K562 (cell line): ENCODE measurements at regions not wholly inside any gene's neighbourhood (a gene's known extent, or its start where the extent isn't known, plus 50 kb on each side); places are given as distances from the start of the nearest gene placed in this dataset.

Experiments used
- ATAC-seq: fragments of 200-7000 bp; cut with Tn5 transposase; 3 replicates; pipeline ENCODE4 v1.9.1; 2020; ENCODE audit warnings: moderate library complexity
- BruUV-seq: library from RNA; stranded (reverse); fragments of 400-500 nt; replicated peaks from 2 replicates; lab custom pipeline; 2021; lab: Mats Ljungman, UMichigan
- CTCF ChIA-PET: fragments of 300-600 bp; formaldehyde crosslinking; extraction: SDS; loops from one replicate; lab custom pipeline; 2021; ENCODE audit warnings: low intra/inter-chr PET ratio; lab: Yijun Ruan, JAX
- POLR2A ChIA-PET: fragments of 300-600, 350-650 bp; sonication (Branson Sonifier 250); formaldehyde crosslinking; extraction: SDS; loops from one replicate; lab custom pipeline; 2021; ENCODE audit warnings: antibody characterized with exemption, inconsistent platforms; lab: Yijun Ruan, JAX
- DNase-seq, 4 experiments: peaks; one replicate each; pipeline versions ENCODE4 v3.0.0 to v3.0.0-alpha.2; 2011 to 2018; ENCODE audit warnings: low spot score in 3 of 4, mixed read lengths in 3 of 4; ENCODE audit errors: extremely low read depth in 1 of 4
- FAIRE-seq: peaks from 2 replicates; lab custom pipeline; 2011; peaks lifted over from hg19 to GRCh38; lab: Jason Lieb, UNC
- H2AFZ ChIP-seq: 2 replicates; pipeline ENCODE4 v1.6.0; 2011; ENCODE audit warnings: low read depth, low read length, control low read depth, inconsistent platforms
- H3K27ac ChIP-seq: fragments of 200-600 bp; 3 replicates; pipeline ENCODE4 v1.8.0; 2011; ENCODE audit warnings: low read depth, mild to moderate bottlenecking, control low read depth, inconsistent platforms, low read length, moderate library complexity, mixed read lengths; ENCODE audit errors: extremely low read depth
- H3K27me3 ChIP-seq, 2 experiments: fragments of 300-600 bp in 1 of 2; 2 replicates in 1 of 2; 3 replicates in 1 of 2; pipeline versions ENCODE4 v1.6.0 to v1.8.0; 2011; ENCODE audit warnings: inconsistent platforms in 2 of 2, low read length in 2 of 2, mild to moderate bottlenecking in 1 of 2, mixed read lengths in 1 of 2, moderate library complexity in 1 of 2; ENCODE audit not compliant: control insufficient read depth in 2 of 2, insufficient read depth in 2 of 2
- H3K36me3 ChIP-seq: fragments of 300-600 bp; 3 replicates; pipeline ENCODE4 v1.8.0; 2011; ENCODE audit warnings: mild to moderate bottlenecking, low read length, inconsistent platforms; ENCODE audit not compliant: control insufficient read depth, insufficient read depth
- H3K4me1 ChIP-seq, 2 experiments: fragments of 200-600 bp in 1 of 2; replicated peaks in 1 of 2; 2 replicates in 1 of 2; 3 replicates in 1 of 2; pipeline versions ENCODE4 v1.5.1 to v1.8.0; 2011; ENCODE audit warnings: inconsistent platforms in 2 of 2, low read length in 2 of 2, mild to moderate bottlenecking in 1 of 2, mixed read lengths in 1 of 2, moderate library complexity in 1 of 2; ENCODE audit not compliant: control insufficient read depth in 2 of 2, insufficient read depth in 2 of 2
- H3K4me2 ChIP-seq: 2 replicates; pipeline ENCODE4 v1.6.1; 2011; ENCODE audit warnings: low read length, control low read depth, inconsistent platforms, mixed read lengths; ENCODE audit not compliant: insufficient read depth
- H3K4me3 ChIP-seq: fragments of 200-600 bp; sonication (generic), shearing (Covaris generic); 2 replicates; pipeline ENCODE4 v1.5.1; 2016; ENCODE audit warnings: control low read depth, inconsistent platforms
- H3K79me2 ChIP-seq: fragments of 200-600 bp; 3 replicates; pipeline ENCODE4 v1.8.0; 2011; ENCODE audit warnings: low read length, inconsistent platforms; ENCODE audit not compliant: control insufficient read depth, insufficient read depth
- H3K9ac ChIP-seq, 2 experiments: 2 replicates each; pipeline versions ENCODE4 v1.6.0 to v1.6.1; 2011; ENCODE audit warnings: low read depth in 2 of 2, low read length in 2 of 2, control low read depth in 1 of 2, inconsistent platforms in 1 of 2, mild to moderate bottlenecking in 1 of 2, mixed read lengths in 1 of 2; ENCODE audit not compliant: insufficient read depth in 1 of 2
- H3K9me1 ChIP-seq: one replicate; pipeline ENCODE4 v1.6.0; 2011; ENCODE audit warnings: inconsistent platforms, mild to moderate bottlenecking, low read length, moderate library complexity; ENCODE audit not compliant: control insufficient read depth, insufficient read depth
- H3K9me3 ChIP-seq: replicated peaks from 2 replicates; pipeline ENCODE4 v1.5.1; 2011; ENCODE audit warnings: low read depth, low read length, inconsistent platforms; ENCODE audit not compliant: control insufficient read depth, insufficient read depth
- H4K20me1 ChIP-seq: replicated peaks from 2 replicates; pipeline ENCODE4 v1.6.1; 2011; ENCODE audit warnings: low read length, inconsistent platforms, mixed read lengths; ENCODE audit not compliant: control insufficient read depth, insufficient read depth
- CCAR2 ChIP-seq: fragments of 200-400 bp; formaldehyde crosslinking; IDR thresholded peaks from 2 replicates; pipeline ENCODE4 v1.6.1; 2017; ENCODE audit warnings: mild to moderate bottlenecking, low read depth, low read length
- CEBPG ChIP-seq, 3 experiments: fragments of 200-800 bp in 1 of 3; sonication (Bioruptor generic) in 1 of 3; sonication (generic) in 1 of 3; formaldehyde crosslinking in 1 of 3; IDR thresholded peaks in 2 of 3; conservative IDR thresholded peaks in 1 of 3; 2 replicates each; pipeline versions ENCODE4 v1.6.1 to v1.8.0; 2016 to 2022; ENCODE audit warnings: missing compliant biosample characterization in 2 of 3, missing genetic modification characterization in 2 of 3, mild to moderate bottlenecking in 1 of 3, missing genetic modification reagents in 1 of 3
- DIDO1 ChIP-seq: fragments of 450-650 bp; IDR thresholded peaks from 2 replicates; pipeline ENCODE4 v1.6.1; 2016; ENCODE audit warnings: low read depth, missing biosample characterization, missing genetic modification characterization
- ESRRA ChIP-seq: fragments of 450-650 bp; IDR thresholded peaks from 2 replicates; pipeline ENCODE4 v1.6.1; 2014; ENCODE audit warnings: low read depth, mild to moderate bottlenecking, moderate library complexity, borderline replicate concordance
- KDM5B ChIP-seq: fragments of 200-600 bp; sonication (generic); IDR thresholded peaks from 2 replicates; pipeline ENCODE4 v1.6.1; 2012; ENCODE audit warnings: low read depth, mild to moderate bottlenecking, moderate library complexity, low read length, control low read depth, inconsistent platforms; ENCODE audit not compliant: insufficient replicate concordance
- PHB ChIP-seq: fragments of 250-450 bp; sonication (Bioruptor Pico); IDR thresholded peaks from 2 replicates; pipeline ENCODE4 v1.5.0; 2021
- RFX7 ChIP-seq: fragments of 250-450 bp; sonication (Bioruptor Pico); IDR thresholded peaks from 2 replicates; pipeline ENCODE4 v1.5.1; 2021; ENCODE audit warnings: mild to moderate bottlenecking
- SMAD1 ChIP-seq: fragments of 150-350 bp; IDR thresholded peaks from 2 replicates; pipeline ENCODE4 v1.6.1; 2014; ENCODE audit warnings: low read length, low read depth; ENCODE audit not compliant: partially characterized antibody
- TCF3 ChIP-seq: sonication (generic); formaldehyde crosslinking; IDR thresholded peaks from 2 replicates; pipeline ENCODE4 v1.4.0; 2020; ENCODE audit warnings: mild to moderate bottlenecking, missing genetic modification reagents
- ZNF668 ChIP-seq: fragments of 250-450 bp; sonication (Bioruptor Pico); IDR thresholded peaks from 2 replicates; pipeline ENCODE4 v1.8.0; 2022; ENCODE audit warnings: mild to moderate bottlenecking, inconsistent platforms
- WGBS: fragments of 100-300 bp; shearing (Covaris generic); methylation state at CpG from one replicate; pipeline ENCODE4 v1.1.6; 2016; ENCODE audit warnings: low coverage, mixed read lengths; ENCODE audit not compliant: insufficient coverage; ENCODE audit errors: missing lambda C conversion rate; 5-methylcytosine and 5-hydroxymethylcytosine counted together
- in situ Hi-C: fragments of 300-500 bp; cut with MboI; formaldehyde crosslinking; loops from 4 replicates; pipeline ENCODE4 v1.15.0; 2018; ENCODE audit warnings: inconsistent platforms, mixed read lengths
- intact Hi-C: fragments of 100-400 bp; cut with micrococcal nuclease; formaldehyde crosslinking; loops from 2 replicates; pipeline ENCODE4 v1.14.2; 2022
- TF ChIP-seq, protein P1 (sequence below), 2 experiments: IDR thresholded peaks in 1 of 2; conservative IDR thresholded peaks in 1 of 2; 2 replicates each; pipeline ENCODE4 v1.6.1; 2016; ENCODE audit warnings: low read depth in 2 of 2, mild to moderate bottlenecking in 1 of 2, missing compliant biosample characterization in 1 of 2, missing genetic modification characterization in 1 of 2, moderate library complexity in 1 of 2
- TF ChIP-seq, protein P2 (sequence below): sonication (generic); formaldehyde crosslinking; IDR thresholded peaks from 2 replicates; pipeline ENCODE4 v1.8.1; 2023; ENCODE audit warnings: mild to moderate bottlenecking, missing genetic modification reagents

DNA sequence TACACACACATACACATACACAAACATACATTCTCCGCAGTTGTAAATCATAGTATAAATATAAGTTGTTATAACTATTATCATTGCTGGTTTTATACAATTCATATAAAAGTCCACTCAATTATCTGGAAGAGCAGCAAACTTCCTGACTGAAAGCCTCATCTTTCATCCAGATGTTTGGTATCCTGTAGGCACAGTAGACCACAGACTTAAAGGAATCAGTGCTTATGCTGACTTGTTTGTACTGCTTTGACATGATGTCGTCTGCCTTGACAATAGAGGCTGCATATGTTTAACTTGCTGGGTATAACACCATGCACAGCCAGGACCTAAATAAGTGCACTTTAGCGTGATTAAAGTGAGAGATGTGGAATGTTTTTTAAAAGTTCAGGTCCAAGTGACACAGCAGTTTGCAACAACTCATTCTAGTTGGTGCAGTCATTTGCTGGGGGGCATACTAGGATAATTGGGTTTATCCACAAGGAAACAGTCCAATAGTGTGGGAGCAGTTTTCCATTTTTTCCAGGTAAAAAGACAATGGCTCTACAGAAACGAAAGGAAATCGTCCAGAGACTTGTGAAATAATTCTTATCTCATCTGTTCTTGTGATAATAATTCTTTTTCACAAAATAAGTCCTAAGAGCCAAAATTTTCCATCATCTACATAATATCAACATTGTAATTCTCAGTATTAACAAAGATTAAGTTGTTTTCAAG lies 110.3 kb upstream of the TSPAN2 start:
- no peaks in the 10 kb centered on the region for H3K4me1 ChIP-seq
- no peaks in the 10 kb centered on the region for H3K36me3 ChIP-seq
- peaks cover 4 to 7% of the 10 kb centered on the region in 2 experiments; a peak in 2 of 5 replicates for H3K27me3 ChIP-seq
- 0% methylated on average over 5 of the region's 5 CpGs for WGBS
- no peak overlapping the region for H3K9ac ChIP-seq
- no peak overlapping the region for H3K27ac ChIP-seq
- intact Hi-C loops = no loop called here
- no peak overlapping the region for H3K4me3 ChIP-seq
- no peak for DNase-seq
- in situ Hi-C loops = no loop called here
- ChIA-PET CTCF (no interaction called here), POLR2A (no interaction called here)
- no peak for FAIRE-seq
- no peaks in the 10 kb centered on the region for H3K9me1 ChIP-seq
- no peaks in the 10 kb centered on the region for H4K20me1 ChIP-seq
- no peak for ATAC-seq
- H3K4me2 ChIP-seq = no peak overlapping the region
- H3K9me3 ChIP-seq = no peaks in the 10 kb centered on the region
- no peak overlapping the region for H2AFZ ChIP-seq
- H3K79me2 ChIP-seq = no peaks in the 10 kb centered on the region
- BruUV-seq = no TSS peak
- TF ChIP-seq ZNF668 (CRISPR knock-in tag) (no peak), CCAR2 (no peak), KDM5B (no peak), ESRRA (no peak), DIDO1 (tag) (no peak), CEBPG (CRISPR knock-in tag; IDR thresholded peaks at IDR 0.05) (no peak), CEBPG (tag; conservative IDR thresholded peaks at IDR 0.05 in 1 of 2, IDR thresholded peaks at IDR 0.05 in 1 of 2) (no peak), TCF3 (CRISPR knock-in tag) (no peak), SMAD1 (no peak), RFX7 (CRISPR knock-in tag) (no peak), PHB (CRISPR knock-in tag) (no peak)
- TF ChIP-seq, protein P1, sequence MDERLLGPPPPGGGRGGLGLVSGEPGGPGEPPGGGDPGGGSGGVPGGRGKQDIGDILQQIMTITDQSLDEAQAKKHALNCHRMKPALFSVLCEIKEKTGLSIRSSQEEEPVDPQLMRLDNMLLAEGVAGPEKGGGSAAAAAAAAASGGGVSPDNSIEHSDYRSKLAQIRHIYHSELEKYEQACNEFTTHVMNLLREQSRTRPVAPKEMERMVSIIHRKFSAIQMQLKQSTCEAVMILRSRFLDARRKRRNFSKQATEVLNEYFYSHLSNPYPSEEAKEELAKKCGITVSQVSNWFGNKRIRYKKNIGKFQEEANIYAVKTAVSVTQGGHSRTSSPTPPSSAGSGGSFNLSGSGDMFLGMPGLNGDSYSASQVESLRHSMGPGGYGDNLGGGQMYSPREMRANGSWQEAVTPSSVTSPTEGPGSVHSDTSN (CRISPR knock-in tag; IDR thresholded peaks at IDR 0.05; ENCODE audit: low read depth) = no peak
- TF ChIP-seq, protein P1 (tag; conservative IDR thresholded peaks at IDR 0.05; ENCODE audit: low read depth) = no peak
- TF ChIP-seq, protein P2, sequence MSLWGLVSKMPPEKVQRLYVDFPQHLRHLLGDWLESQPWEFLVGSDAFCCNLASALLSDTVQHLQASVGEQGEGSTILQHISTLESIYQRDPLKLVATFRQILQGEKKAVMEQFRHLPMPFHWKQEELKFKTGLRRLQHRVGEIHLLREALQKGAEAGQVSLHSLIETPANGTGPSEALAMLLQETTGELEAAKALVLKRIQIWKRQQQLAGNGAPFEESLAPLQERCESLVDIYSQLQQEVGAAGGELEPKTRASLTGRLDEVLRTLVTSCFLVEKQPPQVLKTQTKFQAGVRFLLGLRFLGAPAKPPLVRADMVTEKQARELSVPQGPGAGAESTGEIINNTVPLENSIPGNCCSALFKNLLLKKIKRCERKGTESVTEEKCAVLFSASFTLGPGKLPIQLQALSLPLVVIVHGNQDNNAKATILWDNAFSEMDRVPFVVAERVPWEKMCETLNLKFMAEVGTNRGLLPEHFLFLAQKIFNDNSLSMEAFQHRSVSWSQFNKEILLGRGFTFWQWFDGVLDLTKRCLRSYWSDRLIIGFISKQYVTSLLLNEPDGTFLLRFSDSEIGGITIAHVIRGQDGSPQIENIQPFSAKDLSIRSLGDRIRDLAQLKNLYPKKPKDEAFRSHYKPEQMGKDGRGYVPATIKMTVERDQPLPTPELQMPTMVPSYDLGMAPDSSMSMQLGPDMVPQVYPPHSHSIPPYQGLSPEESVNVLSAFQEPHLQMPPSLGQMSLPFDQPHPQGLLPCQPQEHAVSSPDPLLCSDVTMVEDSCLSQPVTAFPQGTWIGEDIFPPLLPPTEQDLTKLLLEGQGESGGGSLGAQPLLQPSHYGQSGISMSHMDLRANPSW (CRISPR knock-in tag) = no peak
